ENCODE measurements at regions not wholly inside any gene's neighbourhood (a gene's known extent, or its start where the extent isn't known, plus 50 kb on each side); places are given as distances from the start of the nearest gene placed in this dataset.

DNA sequence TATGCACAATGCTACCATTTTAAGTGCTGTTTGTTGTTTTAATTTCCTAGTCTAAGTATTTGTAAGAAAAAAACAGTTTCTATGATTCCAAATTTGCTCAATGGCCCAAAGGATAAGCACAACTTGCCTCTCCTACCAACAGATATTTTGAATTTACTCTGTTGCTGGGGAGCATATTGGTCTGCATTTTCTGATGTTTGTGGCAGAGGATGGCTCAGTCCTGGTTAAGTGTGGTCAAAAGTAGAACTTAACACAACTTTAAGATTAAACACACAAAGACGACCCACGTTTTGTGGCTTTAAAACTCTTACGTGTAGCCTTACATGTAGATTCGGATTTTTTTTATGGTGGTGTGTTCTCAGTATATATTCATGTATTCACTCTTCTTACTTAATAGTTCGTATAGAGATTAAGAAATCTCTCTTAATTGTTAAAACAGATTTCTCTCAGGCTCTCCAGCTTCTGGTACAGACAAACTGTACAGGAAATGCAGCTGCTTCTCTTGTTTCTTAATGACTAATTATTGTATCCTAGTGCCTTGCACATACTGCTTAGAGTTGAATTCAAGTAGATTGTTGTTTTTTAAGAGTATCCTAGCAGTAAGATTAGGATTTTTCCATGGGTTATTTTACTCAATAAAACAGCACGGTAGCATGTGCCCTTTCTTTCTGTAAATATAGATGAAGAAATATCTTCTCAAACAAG lies 86.2 kb downstream of the GPR85 start:
- Histone ChIP-seq H3K79me2 (ENCODE audit: insufficient read depth, low read depth) (no peaks in the 10 kb centered on the region), H3K27ac (no peak overlapping the region), H3K4me1 (ENCODE audit: low read depth, poor library complexity, severe bottlenecking) (no peaks in the 10 kb centered on the region), H3K27me3 (ENCODE audit: insufficient read depth, low read depth) (no peaks in the 10 kb centered on the region), H3K4me3 (IDR thresholded peaks at IDR 0.05; ENCODE audit: insufficient read depth, low read depth, low read length) (no peak overlapping the region), H3K9ac (no peak overlapping the region), H2AFZ (ENCODE audit: low read depth) (no peak overlapping the region), H4K20me1 (ENCODE audit: insufficient read depth) (no peaks in the 10 kb centered on the region), H3K4me2 (no peak overlapping the region), H3K36me3 (ENCODE audit: insufficient read depth) (no peaks in the 10 kb centered on the region)
- TF ChIP-seq, protein P1, sequence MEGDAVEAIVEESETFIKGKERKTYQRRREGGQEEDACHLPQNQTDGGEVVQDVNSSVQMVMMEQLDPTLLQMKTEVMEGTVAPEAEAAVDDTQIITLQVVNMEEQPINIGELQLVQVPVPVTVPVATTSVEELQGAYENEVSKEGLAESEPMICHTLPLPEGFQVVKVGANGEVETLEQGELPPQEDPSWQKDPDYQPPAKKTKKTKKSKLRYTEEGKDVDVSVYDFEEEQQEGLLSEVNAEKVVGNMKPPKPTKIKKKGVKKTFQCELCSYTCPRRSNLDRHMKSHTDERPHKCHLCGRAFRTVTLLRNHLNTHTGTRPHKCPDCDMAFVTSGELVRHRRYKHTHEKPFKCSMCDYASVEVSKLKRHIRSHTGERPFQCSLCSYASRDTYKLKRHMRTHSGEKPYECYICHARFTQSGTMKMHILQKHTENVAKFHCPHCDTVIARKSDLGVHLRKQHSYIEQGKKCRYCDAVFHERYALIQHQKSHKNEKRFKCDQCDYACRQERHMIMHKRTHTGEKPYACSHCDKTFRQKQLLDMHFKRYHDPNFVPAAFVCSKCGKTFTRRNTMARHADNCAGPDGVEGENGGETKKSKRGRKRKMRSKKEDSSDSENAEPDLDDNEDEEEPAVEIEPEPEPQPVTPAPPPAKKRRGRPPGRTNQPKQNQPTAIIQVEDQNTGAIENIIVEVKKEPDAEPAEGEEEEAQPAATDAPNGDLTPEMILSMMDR (conservative IDR thresholded peaks at IDR 0.05; ENCODE audit: low read depth, low read length): no peak

DNA sequence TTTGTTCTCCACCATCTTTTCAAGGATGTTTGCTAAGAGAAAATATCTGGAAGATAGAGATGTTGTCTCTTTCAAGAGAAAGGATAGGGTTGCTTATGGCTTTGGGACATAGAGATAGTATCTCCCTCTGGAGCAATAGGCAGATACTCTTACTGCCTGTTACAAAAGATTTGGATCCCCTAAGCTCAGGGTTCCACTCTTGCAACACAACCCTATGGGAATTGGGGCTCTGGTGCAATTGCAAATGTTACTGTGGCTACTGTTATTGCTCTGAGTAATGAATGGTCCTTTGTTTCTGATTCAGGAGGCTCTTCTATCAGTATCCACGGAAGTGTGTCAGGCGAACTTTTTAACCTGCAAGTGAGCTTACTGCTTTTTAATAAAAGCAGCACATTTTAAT lies 88.8 kb downstream of the GPR85 start:
- H3K4me2 ChIP-seq: no peak overlapping the region
- TF ChIP-seq, protein P1 (conservative IDR thresholded peaks at IDR 0.05; ENCODE audit: low read depth, low read length): no peak

DNA sequence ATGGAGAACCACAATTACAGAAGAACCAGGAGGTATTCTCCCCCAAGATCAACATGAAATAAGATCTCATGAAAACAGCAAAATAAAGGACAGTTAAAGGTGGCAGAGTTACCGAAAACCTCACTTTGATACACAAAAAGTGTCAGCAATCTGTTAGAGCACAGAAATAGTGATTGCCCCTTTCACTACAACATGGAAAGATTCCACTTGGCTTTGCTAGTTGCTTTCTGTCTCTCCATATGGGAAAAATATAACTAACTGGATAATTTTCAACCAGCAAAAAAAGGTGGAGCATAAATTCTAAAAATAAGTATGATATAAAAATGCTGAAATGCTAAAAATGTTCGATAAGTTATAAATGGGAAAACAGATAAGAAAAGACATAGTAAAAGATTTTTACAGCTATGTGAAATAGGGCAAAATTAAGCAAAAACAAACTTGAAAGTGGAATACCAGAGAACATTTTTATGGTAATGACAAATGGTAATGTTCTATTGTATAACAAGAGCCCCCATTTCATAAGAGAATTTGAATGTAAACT lies 90.2 kb downstream of the GPR85 start:
- no peaks in the 10 kb centered on the region for H4K20me1 ChIP-seq (ENCODE audit: insufficient read depth)
- H3K4me3 ChIP-seq (IDR thresholded peaks at IDR 0.05; ENCODE audit: insufficient read depth, low read depth, low read length): no peak overlapping the region
- H3K27me3 ChIP-seq (ENCODE audit: insufficient read depth, low read depth): no peaks in the 10 kb centered on the region
- TF ChIP-seq, protein P1 (conservative IDR thresholded peaks at IDR 0.05; ENCODE audit: low read depth, low read length): no peak
- no peaks in the 10 kb centered on the region for H3K79me2 ChIP-seq (ENCODE audit: insufficient read depth, low read depth)
- no peak overlapping the region for H2AFZ ChIP-seq (ENCODE audit: low read depth)
- no peaks in the 10 kb centered on the region for H3K36me3 ChIP-seq (ENCODE audit: insufficient read depth)
- H3K27ac ChIP-seq: no peak overlapping the region
- no peak overlapping the region for H3K4me2 ChIP-seq
- H3K9ac ChIP-seq: no peak overlapping the region
- no peaks in the 10 kb centered on the region for H3K4me1 ChIP-seq (ENCODE audit: low read depth, poor library complexity, severe bottlenecking)

More for the DNA sequence above, 88.8 kb downstream of the GPR85 start:
- H3K79me2 ChIP-seq (ENCODE audit: insufficient read depth, low read depth): no peaks in the 10 kb centered on the region
- no peaks in the 10 kb centered on the region for H3K27me3 ChIP-seq (ENCODE audit: insufficient read depth, low read depth)
- H3K9ac ChIP-seq: no peak overlapping the region
- H4K20me1 ChIP-seq (ENCODE audit: insufficient read depth): no peaks in the 10 kb centered on the region
- H3K4me1 ChIP-seq (ENCODE audit: low read depth, poor library complexity, severe bottlenecking): no peaks in the 10 kb centered on the region
- no peak overlapping the region for H3K27ac ChIP-seq
- no peaks in the 10 kb centered on the region for H3K36me3 ChIP-seq (ENCODE audit: insufficient read depth)
- H3K4me3 ChIP-seq (IDR thresholded peaks at IDR 0.05; ENCODE audit: insufficient read depth, low read depth, low read length): no peak overlapping the region
- no peak overlapping the region for H2AFZ ChIP-seq (ENCODE audit: low read depth)

DNA sequence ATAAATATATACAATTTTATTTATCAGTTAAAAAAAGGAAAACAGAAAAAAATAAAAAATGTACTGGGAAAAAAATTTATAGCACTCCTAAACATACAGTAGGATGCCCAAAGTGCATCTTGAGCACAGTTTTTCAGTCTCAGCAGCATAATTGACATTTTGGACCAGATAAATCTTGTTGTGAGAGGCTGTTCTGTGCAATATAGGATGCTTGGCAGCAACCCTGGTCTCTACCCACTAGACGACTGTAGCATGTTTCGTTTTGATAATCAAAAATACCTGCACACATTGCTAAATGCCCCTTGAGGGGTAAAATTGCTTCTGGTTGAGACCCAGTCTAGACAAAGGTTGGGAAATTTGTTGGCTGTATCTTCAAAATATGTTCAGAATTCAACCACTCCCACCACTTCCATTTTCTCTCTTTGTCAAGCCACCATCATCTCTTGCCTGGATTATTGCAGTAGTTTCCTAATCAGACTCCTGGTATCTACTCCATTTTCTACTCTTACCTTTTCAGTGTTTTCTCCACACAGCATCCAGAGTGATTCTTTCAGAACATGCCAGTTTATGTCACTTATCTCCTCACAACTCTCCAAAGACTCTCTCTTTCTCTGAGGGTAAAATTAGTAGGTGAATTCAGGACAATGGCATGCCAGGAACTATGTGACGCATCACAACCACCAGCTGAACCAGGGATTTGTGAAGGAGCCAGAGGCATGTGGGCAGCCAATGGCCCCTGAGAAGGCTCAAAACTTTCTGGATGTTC lies 91.4 kb downstream of the GPR85 start:
- no peak overlapping the region for H3K27ac ChIP-seq
- H2AFZ ChIP-seq (ENCODE audit: low read depth): no peak overlapping the region
- no peak overlapping the region for H3K4me3 ChIP-seq (IDR thresholded peaks at IDR 0.05; ENCODE audit: insufficient read depth, low read depth, low read length)

More for the DNA sequence above, 91.4 kb downstream of the GPR85 start:
- H3K4me2 ChIP-seq: no peak overlapping the region
- H3K79me2 ChIP-seq (ENCODE audit: insufficient read depth, low read depth): no peaks in the 10 kb centered on the region
- H4K20me1 ChIP-seq (ENCODE audit: insufficient read depth): no peaks in the 10 kb centered on the region
- no peaks in the 10 kb centered on the region for H3K36me3 ChIP-seq (ENCODE audit: insufficient read depth)
- H3K9ac ChIP-seq: no peak overlapping the region
- TF ChIP-seq, protein P1 (conservative IDR thresholded peaks at IDR 0.05; ENCODE audit: low read depth, low read length): no peak
- no peaks in the 10 kb centered on the region for H3K27me3 ChIP-seq (ENCODE audit: insufficient read depth, low read depth)
- no peaks in the 10 kb centered on the region for H3K4me1 ChIP-seq (ENCODE audit: low read depth, poor library complexity, severe bottlenecking)

Data from KMS-11 (cell line).